HL-60/S4 (cell line): ENCODE measurements at regions not wholly inside any gene's neighbourhood (a gene's known extent, or its start where the extent isn't known, plus 50 kb on each side); places are given as distances from the start of the nearest gene placed in this dataset.
"Not testable (repeated sequence)": the region's sequence is repeated elsewhere in the genome, so short reads cannot be mapped to it uniquely, and the experiment has no call there.

ENCODE experiments used
- in situ Hi-C: fragments of 300-500 bp; cut with MboI; formaldehyde crosslinking; loops from 2 replicates; pipeline ENCODE4 v1.14.3; 2022; ENCODE audit warnings: low sequenced_read_pairs

DNA sequence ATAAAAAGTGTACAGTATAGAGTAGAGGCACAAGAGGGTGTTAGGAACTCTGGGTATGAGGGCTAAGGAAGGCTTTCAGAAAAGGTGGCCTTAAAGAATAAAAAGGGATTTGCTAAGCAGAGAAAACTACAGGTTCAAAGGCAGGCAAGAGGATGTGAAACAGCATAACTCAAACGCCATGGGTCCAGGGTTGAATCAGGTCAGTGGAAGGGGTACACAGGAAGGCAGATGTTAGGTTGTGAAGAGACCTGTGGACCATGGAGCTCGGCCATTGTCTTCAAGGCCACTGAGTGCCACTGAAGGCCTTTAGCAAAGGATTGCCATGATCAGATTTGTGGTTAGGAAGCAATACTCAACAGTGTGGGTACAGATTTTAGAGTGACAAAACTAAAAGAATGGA, 108.2 kb upstream of the FAM98A start:
- in situ Hi-C loops = no loop called here

DNA sequence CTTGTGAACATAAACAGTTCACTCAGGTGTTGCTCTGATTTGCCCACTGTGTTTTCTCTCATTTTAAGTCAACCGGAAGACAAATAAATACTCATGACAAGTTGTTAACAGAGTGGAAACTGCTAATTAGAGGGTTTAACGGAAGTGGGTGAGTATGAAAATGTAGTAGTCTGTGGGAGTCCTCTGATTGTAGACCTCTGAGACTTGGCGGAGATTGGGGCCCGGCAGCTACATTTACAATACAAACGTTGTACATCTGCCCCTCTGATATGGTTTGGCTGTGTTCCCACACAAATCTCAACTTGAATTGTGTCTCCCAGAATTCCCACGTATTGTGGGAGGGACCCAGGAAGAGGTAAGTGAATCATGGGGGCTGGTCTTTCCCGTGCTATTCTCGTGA, 107.3 kb upstream of the FAM98A start:
- in situ Hi-C loops = no loop called here

- in situ Hi-C loops = no loop called here
These were observed 105.3 kb upstream of the FAM98A start for GRCh38 chr2:33704406-33704855.

DNA sequence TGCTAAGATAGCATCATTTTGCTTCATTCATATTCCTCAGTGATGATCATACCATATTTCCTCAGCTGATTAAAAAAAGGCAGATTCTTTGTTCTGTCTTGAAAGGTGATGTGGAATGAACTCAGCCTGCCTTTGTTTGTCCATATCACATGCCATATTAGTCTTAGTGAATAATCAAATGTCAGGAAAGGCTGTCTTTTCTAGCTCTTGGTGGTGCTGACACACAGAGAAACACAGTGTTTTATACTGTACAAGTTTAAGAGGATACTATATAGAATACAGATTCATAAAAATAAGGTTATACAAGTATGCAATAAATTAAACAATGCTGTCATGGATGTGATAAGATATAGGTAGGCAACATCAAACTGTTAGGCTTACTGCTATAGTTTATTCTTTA, 97.1 kb upstream of the FAM98A start:
- in situ Hi-C loops = no loop called here

GRCh38 chr2:33694904-33695303, 95.8 kb upstream of the FAM98A start:
- in situ Hi-C loops = no loop called here

DNA sequence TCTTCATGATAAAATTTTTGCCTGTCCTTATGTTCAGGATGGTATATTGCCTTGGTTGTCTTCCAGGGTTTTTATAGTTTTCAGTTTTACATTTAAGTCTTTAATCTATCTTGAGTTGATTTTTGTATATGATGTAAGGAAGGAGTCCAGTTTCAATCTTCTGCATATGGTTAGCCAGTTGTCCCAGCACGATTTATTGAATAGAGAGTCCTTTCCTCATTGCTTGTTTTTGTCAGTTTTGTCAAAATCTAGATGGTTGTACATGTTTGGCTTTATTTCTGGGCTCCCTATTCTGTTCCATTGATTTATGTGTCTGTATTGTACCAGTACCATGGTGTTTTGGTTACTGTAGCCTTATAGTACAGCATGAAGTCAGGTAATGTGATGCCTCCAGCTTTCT, 91.6 kb upstream of the FAM98A start:
- in situ Hi-C loops = not testable (repeated sequence)

DNA sequence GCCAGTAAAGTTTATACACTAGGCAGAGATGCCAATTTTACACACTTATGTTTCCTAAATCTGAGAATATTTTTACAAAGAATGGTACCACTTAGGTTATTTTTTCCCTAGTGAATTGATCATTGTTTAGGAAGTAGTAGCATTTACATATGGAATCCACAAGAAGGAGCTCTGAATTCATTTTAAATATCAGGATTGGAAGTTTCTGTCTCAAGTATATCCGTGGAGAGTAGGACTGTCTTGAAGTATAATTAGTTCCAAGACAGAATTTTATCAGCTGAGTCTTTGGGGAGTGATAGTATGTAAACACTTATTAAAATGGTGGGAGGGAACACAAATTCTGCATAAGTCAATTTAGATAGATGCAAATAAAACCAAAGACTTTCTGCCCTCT, 82.3 kb upstream of the FAM98A start:
- in situ Hi-C loops = no loop called here

GRCh38 chr2:33680644-33681363, 81.7 kb upstream of the FAM98A start:
- in situ Hi-C loops = no loop called here

GRCh38 chr2:33678436-33678835, 79.3 kb upstream of the FAM98A start:
- in situ Hi-C loops = no loop called here

DNA sequence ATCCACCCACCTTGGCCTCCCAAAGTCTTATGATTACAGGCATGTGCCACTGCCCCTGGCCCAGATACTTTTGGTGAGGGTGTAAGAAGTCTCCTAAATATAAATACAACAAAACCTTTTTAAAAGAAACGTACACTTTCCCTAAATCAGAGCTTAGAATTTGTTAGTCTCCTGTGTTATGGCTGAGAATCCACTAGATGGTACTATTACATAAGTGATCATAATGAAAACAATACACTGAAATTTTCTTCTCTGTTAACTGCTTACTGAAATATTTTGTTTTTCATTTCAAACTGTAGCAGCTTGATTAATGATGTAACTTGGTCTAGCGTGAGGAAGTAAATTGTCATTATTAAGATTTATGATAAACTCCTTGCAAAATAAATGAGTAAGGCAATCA, 74.8 kb upstream of the FAM98A start:
- in situ Hi-C loops = no loop called here

GRCh38 chr2:33672896-33673295, 73.8 kb upstream of the FAM98A start:
- in situ Hi-C loops = no loop called here

- in situ Hi-C loops = no loop called here
These were observed 73.3 kb upstream of the FAM98A start for GRCh38 chr2:33672389-33672788.

GRCh38 chr2:33671198-33671597, 72.1 kb upstream of the FAM98A start:
- in situ Hi-C loops = no loop called here

DNA sequence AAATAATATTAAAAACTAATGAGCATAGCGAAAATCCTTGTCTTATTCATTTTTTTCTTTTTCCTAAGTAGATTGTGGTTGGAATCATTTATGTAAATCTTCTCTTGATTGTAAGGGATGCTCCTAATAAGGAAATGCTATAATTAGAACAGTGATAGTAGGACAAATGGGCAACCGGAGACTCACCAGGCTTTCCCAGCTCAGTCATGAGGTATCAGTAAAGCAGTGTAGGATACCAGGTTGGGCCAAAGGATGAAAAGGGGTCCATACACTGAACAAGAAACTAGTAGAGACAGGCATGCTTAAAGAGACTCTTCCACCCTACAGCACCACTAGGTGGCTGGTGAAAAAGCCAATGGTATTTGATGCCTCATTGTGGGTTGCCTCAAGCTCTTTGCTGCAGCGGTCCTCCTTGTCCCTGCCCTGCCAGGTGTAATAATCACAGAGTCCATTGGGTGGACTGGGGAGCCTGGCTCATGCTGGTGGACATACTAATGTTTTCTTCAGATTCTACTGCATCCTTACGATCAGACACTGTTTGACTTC, 71.4 kb upstream of the FAM98A start:
- in situ Hi-C loops = no loop called here

DNA sequence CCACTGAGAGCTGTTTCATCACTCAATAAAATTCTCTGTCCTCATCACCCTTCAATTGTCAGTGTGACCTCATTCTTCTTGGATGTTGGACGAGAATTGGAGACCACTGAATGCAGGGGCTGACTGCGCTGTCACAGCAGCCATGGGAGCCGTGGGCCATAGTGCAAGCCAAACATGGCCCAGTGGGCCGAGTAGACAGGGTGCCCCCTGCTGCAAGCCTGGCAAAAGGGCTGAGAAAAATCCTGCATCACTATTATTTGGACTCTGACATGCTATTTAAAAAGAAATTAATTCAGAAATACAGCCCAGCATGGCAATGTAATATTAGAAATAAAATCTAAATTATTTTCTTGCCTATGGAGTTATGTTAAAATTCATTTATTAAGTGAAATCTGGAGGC, 67.8 kb upstream of the FAM98A start:
- in situ Hi-C loops = no loop called here

DNA sequence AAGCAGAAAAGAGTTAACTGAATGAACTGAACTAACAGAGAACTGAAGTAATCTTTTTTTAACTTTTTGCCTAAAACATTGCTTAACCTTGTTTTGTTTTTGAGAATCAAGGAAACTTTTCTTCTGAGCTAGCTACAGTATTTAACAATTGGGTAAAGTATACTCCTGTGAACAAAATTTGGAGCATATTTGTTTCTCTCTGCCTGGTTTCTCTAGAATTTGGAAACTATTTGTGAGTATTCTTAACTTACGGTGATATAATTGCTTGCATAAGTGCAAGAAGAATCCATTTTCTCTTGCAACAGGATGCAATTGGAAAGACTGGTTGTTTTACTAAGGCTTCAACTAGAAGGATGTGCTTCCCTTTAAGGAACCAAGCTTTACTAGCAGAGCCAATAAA, 65.9 kb upstream of the FAM98A start:
- in situ Hi-C loops = no loop called here

GRCh38 chr2:33660416-33661123, 61.5 kb upstream of the FAM98A start:
- in situ Hi-C loops = no loop called here

- in situ Hi-C loops = no loop called here
These were observed 56.7 kb upstream of the FAM98A start for GRCh38 chr2:33655626-33656320.

- in situ Hi-C loops = no loop called here
These were observed 53.7 kb upstream of the FAM98A start for GRCh38 chr2:33652830-33653229.

DNA sequence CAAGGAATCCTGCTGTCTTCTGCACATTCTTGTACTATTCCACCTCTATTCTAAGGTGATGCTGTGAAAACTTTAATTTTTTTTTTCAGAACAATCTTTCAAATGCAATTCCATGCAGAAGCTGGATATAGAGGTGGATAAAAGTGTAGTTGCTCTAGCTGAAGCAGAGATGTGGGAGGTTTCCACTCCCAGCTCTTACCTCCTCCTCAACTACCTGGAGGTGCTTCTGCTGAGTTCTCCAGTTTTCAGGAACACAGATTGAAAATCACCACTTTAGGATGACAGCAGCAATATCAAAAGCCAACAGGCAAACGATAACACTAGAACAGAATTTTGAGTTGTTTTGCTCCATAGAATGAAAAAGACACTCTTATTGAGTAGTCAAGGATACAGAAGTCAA, 51.1 kb upstream of the FAM98A start:
- in situ Hi-C loops = no loop called here
